ENCODE measurements at regions not wholly inside any gene's neighbourhood (a gene's known extent, or its start where the extent isn't known, plus 50 kb on each side); places are given as distances from the start of the nearest gene placed in this dataset.

GRCh38 chr17:79468183-79468944 is 142.5 kb downstream of the RBFOX3 start:
- H3K4me1 ChIP-seq = no peaks in the 10 kb centered on the region
- H3K27me3 ChIP-seq = no peaks in the 10 kb centered on the region
- no peaks in the 10 kb centered on the region for H3K9me3 ChIP-seq
- no peak for DNase-seq
- TF ChIP-seq, protein P1, sequence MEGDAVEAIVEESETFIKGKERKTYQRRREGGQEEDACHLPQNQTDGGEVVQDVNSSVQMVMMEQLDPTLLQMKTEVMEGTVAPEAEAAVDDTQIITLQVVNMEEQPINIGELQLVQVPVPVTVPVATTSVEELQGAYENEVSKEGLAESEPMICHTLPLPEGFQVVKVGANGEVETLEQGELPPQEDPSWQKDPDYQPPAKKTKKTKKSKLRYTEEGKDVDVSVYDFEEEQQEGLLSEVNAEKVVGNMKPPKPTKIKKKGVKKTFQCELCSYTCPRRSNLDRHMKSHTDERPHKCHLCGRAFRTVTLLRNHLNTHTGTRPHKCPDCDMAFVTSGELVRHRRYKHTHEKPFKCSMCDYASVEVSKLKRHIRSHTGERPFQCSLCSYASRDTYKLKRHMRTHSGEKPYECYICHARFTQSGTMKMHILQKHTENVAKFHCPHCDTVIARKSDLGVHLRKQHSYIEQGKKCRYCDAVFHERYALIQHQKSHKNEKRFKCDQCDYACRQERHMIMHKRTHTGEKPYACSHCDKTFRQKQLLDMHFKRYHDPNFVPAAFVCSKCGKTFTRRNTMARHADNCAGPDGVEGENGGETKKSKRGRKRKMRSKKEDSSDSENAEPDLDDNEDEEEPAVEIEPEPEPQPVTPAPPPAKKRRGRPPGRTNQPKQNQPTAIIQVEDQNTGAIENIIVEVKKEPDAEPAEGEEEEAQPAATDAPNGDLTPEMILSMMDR (IDR thresholded peaks at IDR 0.05) = no peak
- no peak for TF ChIP-seq POLR2A (IDR thresholded peaks at IDR 0.05)
- H3K4me3 ChIP-seq = no peak overlapping the region
- H3K27ac ChIP-seq = no peak overlapping the region
- no peaks in the 10 kb centered on the region for H3K36me3 ChIP-seq

GRCh38 chr17:79466562-79467350 is 144.1 kb downstream of the RBFOX3 start:
- Histone ChIP-seq H3K4me3 (no peak overlapping the region), H3K36me3 (no peaks in the 10 kb centered on the region), H3K9me3 (no peaks in the 10 kb centered on the region), H3K4me1 (no peaks in the 10 kb centered on the region), H3K27ac (no peak overlapping the region), H3K27me3 (no peaks in the 10 kb centered on the region)
- TF ChIP-seq POLR2A (IDR thresholded peaks at IDR 0.05) = no peak
- TF ChIP-seq, protein P1 (IDR thresholded peaks at IDR 0.05) = no peak
- no peak for DNase-seq

- H3K27ac ChIP-seq = no peak overlapping the region
- H3K36me3 ChIP-seq = no peaks in the 10 kb centered on the region
- no peaks in the 10 kb centered on the region for H3K27me3 ChIP-seq
- no peaks in the 10 kb centered on the region for H3K9me3 ChIP-seq
- no peak for DNase-seq
- no peaks in the 10 kb centered on the region for H3K4me1 ChIP-seq
- TF ChIP-seq POLR2A (IDR thresholded peaks at IDR 0.05) = no peak
- TF ChIP-seq, protein P1 (IDR thresholded peaks at IDR 0.05) = no peak
- no peak overlapping the region for H3K4me3 ChIP-seq
Measured at GRCh38 chr17:79465681-79466025, 145.2 kb downstream of the RBFOX3 start.

DNA sequence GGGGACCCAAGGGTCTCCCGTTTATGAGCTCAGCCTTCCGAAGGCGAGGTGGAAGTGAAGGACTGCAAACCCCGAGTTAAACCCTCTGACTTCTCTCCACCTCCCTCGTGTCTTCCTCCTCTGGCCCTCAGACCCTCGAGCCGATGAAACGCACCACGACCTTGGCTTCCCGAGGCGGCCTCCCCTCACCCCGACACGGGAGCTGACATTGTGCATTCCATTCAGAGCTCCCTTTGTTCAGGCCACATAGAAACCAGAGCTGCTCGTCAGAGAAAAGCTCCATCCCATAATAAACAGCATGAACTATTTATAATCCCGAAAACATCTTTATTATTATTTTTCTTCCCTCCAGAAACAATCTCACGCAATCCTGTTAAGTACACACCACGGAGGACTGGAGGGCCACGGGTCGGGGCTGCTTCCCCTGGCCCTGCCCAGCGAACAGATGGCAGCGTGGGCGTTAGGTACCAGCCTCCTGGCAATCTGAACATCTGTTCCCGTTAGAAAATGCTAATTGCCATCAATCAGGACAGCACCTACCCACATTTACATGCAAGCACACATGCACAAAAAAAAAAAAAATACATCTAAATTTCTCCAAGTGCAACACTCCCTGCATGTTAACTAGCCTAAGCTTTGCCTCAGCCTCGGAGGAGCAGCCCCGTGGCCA is 145.7 kb downstream of the RBFOX3 start:
- TF ChIP-seq, protein P1 (IDR thresholded peaks at IDR 0.05) = no peak
- TF ChIP-seq POLR2A (IDR thresholded peaks at IDR 0.05) = no peak
- Histone ChIP-seq H3K36me3 (no peaks in the 10 kb centered on the region), H3K27me3 (no peaks in the 10 kb centered on the region), H3K27ac (no peak overlapping the region), H3K4me3 (no peak overlapping the region), H3K9me3 (no peaks in the 10 kb centered on the region), H3K4me1 (no peaks in the 10 kb centered on the region)
- no peak for DNase-seq

- no peaks in the 10 kb centered on the region for H3K27me3 ChIP-seq
- no peak for DNase-seq
- H3K36me3 ChIP-seq = no peaks in the 10 kb centered on the region
- TF ChIP-seq, protein P1 (IDR thresholded peaks at IDR 0.05) = no peak
- TF ChIP-seq POLR2A (IDR thresholded peaks at IDR 0.05) = no peak
- no peak overlapping the region for H3K27ac ChIP-seq
- H3K4me3 ChIP-seq = no peak overlapping the region
- H3K9me3 ChIP-seq = no peaks in the 10 kb centered on the region
- no peaks in the 10 kb centered on the region for H3K4me1 ChIP-seq
Measured at GRCh38 chr17:79464318-79465010, 146.4 kb downstream of the RBFOX3 start.
